Osteocyte (in vitro differentiated cells): ENCODE measurements at regions not wholly inside any gene's neighbourhood (a gene's known extent, or its start where the extent isn't known, plus 50 kb on each side); places are given as distances from the start of the nearest gene placed in this dataset.

Experiments
- DNase-seq: peaks from one replicate; pipeline ENCODE4 v3.0.0; 2021; ENCODE audit warnings: mixed read lengths; ENCODE audit not compliant: unreplicated experiment; ENCODE audit errors: extremely low spot score
- H3K27ac Mint-ChIP-seq: one replicate; pipeline ENCODE4 v1.8.0; 2021; ENCODE audit warnings: mild to moderate bottlenecking, mixed read lengths; ENCODE audit not compliant: unreplicated experiment
- H3K27me3 Mint-ChIP-seq: one replicate; pipeline ENCODE4 v1.8.0; 2021; ENCODE audit warnings: mixed read lengths; ENCODE audit not compliant: unreplicated experiment
- H3K36me3 Mint-ChIP-seq: one replicate; pipeline ENCODE4 v1.8.0; 2021; ENCODE audit warnings: mixed read lengths; ENCODE audit not compliant: unreplicated experiment
- H3K4me1 Mint-ChIP-seq: one replicate; pipeline ENCODE4 v1.8.0; 2021; ENCODE audit warnings: mixed read lengths; ENCODE audit not compliant: unreplicated experiment
- H3K4me3 Mint-ChIP-seq: one replicate; pipeline ENCODE4 v1.8.0; 2021; ENCODE audit warnings: mild to moderate bottlenecking, moderate library complexity, mixed read lengths; ENCODE audit not compliant: unreplicated experiment
- H3K9me3 Mint-ChIP-seq: one replicate; pipeline ENCODE4 v1.8.0; 2021; ENCODE audit warnings: mixed read lengths; ENCODE audit not compliant: unreplicated experiment
- TF ChIP-seq, protein P1 (sequence below): fragments of 200-600 bp; sonication (generic); IDR thresholded peaks from 2 replicates; pipeline ENCODE4 v1.5.0; 2021; ENCODE audit warnings: antibody characterized with exemption, mild to moderate bottlenecking, moderate library complexity

DNA sequence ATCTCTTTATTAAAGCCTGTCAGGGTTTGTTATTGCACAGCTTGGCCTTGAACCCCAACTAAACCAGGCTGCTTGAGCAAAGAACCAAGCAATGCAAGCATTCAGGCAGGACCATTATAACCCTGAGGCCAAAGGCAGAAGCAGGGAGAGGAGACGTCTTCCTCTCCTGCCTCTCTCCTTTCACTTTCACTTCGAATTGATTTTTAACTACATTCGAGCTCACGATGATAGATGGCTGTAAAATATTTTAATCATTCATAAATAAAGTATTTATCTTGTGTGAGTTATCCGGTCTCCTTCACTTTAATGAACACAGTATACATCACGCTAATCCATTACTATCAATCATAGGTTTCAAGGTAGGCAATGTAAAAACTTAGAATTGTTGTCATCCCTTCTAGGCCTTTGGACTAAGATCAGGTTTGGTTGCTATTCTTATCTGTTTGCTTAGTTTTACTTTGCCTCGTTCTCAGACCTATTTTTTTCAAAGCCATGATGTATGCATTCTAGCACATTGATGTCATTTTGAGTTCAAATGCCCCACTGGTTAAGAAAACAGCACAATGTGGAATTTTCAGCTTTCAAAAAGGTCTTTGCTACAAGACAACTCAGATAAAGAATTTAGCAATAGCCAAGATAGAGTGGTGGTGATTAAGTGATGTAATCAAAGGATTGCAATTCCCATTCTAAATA is 480.2 kb upstream of the RUNX1 start:
- Mint-ChIP-seq H3K9me3 (no peaks in the 10 kb centered on the region), H3K36me3 (no peaks in the 10 kb centered on the region), H3K27ac (peak overlapping the region; percentile 44), H3K27me3 (no peaks in the 10 kb centered on the region), H3K4me3 (no peak overlapping the region), H3K4me1 (peaks cover 26% of the 10 kb centered on the region)
- DNase-seq, result no peak
- TF ChIP-seq, protein P1, sequence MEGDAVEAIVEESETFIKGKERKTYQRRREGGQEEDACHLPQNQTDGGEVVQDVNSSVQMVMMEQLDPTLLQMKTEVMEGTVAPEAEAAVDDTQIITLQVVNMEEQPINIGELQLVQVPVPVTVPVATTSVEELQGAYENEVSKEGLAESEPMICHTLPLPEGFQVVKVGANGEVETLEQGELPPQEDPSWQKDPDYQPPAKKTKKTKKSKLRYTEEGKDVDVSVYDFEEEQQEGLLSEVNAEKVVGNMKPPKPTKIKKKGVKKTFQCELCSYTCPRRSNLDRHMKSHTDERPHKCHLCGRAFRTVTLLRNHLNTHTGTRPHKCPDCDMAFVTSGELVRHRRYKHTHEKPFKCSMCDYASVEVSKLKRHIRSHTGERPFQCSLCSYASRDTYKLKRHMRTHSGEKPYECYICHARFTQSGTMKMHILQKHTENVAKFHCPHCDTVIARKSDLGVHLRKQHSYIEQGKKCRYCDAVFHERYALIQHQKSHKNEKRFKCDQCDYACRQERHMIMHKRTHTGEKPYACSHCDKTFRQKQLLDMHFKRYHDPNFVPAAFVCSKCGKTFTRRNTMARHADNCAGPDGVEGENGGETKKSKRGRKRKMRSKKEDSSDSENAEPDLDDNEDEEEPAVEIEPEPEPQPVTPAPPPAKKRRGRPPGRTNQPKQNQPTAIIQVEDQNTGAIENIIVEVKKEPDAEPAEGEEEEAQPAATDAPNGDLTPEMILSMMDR, result no peak

DNA sequence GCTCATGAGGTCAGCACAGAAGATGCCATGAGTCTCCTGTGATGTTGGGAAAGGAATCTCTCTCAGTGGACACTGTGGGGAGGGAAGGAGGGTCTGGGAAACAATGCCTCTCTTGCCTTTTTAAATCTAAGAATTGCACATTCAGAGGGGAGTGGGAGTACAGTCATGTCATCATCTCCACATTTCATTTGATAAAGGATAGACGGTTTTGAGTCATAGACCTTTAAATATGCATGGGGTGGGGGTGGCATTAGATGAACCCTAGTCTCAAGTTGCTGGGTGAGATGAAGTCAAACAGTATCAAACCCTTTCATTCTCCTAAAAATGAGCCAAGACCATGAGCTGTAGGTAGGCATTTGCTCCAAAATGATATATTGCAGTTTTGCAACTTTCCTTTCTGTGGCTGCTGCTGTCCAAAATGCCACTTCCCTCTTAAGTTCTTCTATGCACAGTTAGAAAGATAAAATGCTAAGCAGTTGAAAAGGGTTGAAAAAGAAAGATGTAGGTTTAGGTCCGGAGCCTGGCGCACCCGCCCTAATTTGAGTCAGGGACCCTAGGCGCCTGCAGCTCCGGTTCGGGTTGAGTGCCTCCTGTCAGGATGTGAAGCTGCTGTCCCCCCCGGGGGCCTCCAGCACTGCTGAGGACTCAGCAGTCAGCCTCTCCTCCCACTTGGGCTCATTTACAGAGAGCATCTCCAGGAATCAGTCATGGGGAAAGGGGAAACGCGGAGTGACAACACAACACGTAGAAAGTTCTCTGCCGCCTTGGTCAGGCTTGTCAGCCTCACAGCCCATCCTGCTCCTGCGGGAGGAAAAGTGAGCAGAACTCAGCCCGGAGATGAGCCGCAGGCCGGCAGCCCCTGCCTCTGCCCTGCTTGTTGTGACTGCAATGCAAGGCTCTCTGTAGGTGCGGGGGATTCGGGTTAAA is 479.3 kb upstream of the RUNX1 start:
- TF ChIP-seq, protein P1, result no peak
- Mint-ChIP-seq H3K36me3 (no peaks in the 10 kb centered on the region), H3K27me3 (no peaks in the 10 kb centered on the region), H3K9me3 (no peaks in the 10 kb centered on the region), H3K27ac (peak overlapping the region; percentile 44), H3K4me3 (peak overlapping the region; percentile 32), H3K4me1 (peaks cover 26% of the 10 kb centered on the region)
- DNase-seq, result no peak

DNA sequence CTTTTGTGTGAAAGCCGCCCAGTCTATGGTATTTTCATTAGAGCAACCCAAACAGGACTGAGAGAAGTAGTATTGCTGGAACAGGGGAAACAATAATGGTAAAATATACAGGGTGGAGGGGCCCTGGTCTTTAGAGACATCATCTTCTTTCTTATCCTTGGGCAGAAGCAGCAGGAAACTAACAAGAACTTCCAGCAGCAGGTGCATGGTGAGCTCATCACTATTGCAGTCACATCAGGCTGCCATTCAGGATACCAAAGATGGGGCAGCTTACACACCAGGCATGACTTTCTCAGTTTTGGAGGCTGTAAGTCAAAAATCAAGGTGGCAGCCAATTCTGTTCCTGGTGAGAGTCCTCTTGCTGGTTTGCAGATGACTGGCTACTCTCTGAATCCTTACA is 478.3 kb upstream of the RUNX1 start:
- Mint-ChIP-seq H3K27ac (no peak overlapping the region), H3K36me3 (no peaks in the 10 kb centered on the region), H3K27me3 (no peaks in the 10 kb centered on the region), H3K9me3 (no peaks in the 10 kb centered on the region), H3K4me1 (peaks cover 26% of the 10 kb centered on the region), H3K4me3 (no peak overlapping the region)
- DNase-seq, result no peak
- TF ChIP-seq, protein P1, result no peak

DNA sequence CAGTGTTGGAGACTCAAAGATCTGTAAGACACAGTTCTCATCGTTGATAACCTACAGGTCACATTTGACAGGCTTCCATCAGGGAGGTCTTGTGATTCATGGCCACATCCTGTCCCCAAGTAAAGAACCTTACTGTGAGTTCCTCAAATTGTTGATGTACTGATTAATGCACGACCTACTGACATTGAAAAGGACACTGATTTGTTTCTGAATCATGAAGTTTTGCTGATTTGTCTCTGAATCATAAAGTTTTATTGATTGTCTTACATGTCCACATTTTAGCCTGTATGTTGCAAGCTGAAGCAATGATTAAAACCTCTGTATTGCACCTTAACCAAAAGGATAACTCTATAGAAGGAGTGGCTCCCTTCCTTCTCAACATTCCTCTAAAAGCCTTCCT is 476.3 kb upstream of the RUNX1 start:
- no peaks in the 10 kb centered on the region for H3K36me3 Mint-ChIP-seq
- H3K4me1 Mint-ChIP-seq, result peaks cover 26% of the 10 kb centered on the region
- TF ChIP-seq, protein P1, result no peak
- no peak for DNase-seq
- no peak overlapping the region for H3K27ac Mint-ChIP-seq
- H3K27me3 Mint-ChIP-seq, result no peaks in the 10 kb centered on the region
- no peaks in the 10 kb centered on the region for H3K9me3 Mint-ChIP-seq
- no peak overlapping the region for H3K4me3 Mint-ChIP-seq
